Suprapubic skin (tissue), 4 donors: ENCODE measurements at regions not wholly inside any gene's neighbourhood (a gene's known extent, or its start where the extent isn't known, plus 50 kb on each side); places are given as distances from the start of the nearest gene placed in this dataset.

Experiments used
- CTCF ChIP-seq, 2 donors: fragments of 200-600 bp in 1 of 2; fragments of 450-650 bp in 1 of 2; sonication (generic) in 1 of 2; IDR thresholded peaks; one replicate each; pipeline ENCODE4 v1.5.1; 2016 to 2019; ENCODE audit warnings: antibody characterized with exemption in 2 of 2, mild to moderate bottlenecking in 1 of 2, moderate library complexity in 1 of 2
- POLR2A ChIP-seq, 2 donors: fragments of 450-650 bp; IDR thresholded peaks; one replicate each; pipeline ENCODE4 v1.6.1; 2017; ENCODE audit warnings: antibody characterized with exemption in 2 of 2, mild to moderate bottlenecking in 2 of 2, moderate library complexity in 2 of 2
- POLR2AphosphoS5 ChIP-seq, 3 donors: sonication (generic); formaldehyde crosslinking; IDR thresholded peaks; one replicate each; pipeline ENCODE4 v1.6.1; 2017; ENCODE audit warnings: antibody characterized with exemption in 3 of 3

DNA sequence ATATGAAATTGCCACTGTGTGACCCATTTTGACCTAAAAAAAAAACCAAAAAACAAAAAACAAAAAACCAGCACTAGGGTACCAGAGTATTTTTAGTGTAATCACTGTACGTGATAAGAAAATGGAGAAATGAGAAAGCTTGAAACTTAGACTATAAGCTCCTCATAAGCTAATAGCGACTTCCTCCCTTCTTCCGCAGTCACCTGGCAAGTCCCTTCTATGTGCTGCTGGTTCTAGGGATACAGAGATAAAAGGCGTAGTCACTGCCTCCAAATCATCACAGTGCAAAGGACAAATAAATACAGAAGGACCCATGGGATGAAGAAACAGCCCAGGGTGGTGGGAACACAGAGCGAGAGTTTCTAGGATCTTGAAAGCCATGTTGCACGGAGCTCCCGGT, 190.3 kb downstream of the TM9SF2 start:
- TF ChIP-seq CTCF (IDR thresholded peaks at IDR 0.05) (no peak), POLR2A (IDR thresholded peaks at IDR 0.05) (no peak), POLR2AphosphoS5 (IDR thresholded peaks at IDR 0.05) (no peak)
